ENCODE measurements at regions not wholly inside any gene's neighbourhood (a gene's known extent, or its start where the extent isn't known, plus 50 kb on each side); places are given as distances from the start of the nearest gene placed in this dataset.

GRCh38 chr16:76756951-76757350 lies 434.0 kb upstream of the MON1B start:
- ATAC-seq (no peak), DNase-seq (no peak), FAIRE-seq (no peak)
- H3K27me3 ChIP-seq = no peaks in the 10 kb centered on the region
- no peaks in the 10 kb centered on the region for H3K36me3 ChIP-seq
- TF ChIP-seq, protein P1, sequence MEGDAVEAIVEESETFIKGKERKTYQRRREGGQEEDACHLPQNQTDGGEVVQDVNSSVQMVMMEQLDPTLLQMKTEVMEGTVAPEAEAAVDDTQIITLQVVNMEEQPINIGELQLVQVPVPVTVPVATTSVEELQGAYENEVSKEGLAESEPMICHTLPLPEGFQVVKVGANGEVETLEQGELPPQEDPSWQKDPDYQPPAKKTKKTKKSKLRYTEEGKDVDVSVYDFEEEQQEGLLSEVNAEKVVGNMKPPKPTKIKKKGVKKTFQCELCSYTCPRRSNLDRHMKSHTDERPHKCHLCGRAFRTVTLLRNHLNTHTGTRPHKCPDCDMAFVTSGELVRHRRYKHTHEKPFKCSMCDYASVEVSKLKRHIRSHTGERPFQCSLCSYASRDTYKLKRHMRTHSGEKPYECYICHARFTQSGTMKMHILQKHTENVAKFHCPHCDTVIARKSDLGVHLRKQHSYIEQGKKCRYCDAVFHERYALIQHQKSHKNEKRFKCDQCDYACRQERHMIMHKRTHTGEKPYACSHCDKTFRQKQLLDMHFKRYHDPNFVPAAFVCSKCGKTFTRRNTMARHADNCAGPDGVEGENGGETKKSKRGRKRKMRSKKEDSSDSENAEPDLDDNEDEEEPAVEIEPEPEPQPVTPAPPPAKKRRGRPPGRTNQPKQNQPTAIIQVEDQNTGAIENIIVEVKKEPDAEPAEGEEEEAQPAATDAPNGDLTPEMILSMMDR (IDR thresholded peaks at IDR 0.05) = no peak
- H3K9me3 ChIP-seq = no peaks in the 10 kb centered on the region
- no peak overlapping the region for H3K27ac ChIP-seq
- H3K4me1 ChIP-seq = no peaks in the 10 kb centered on the region
- intact Hi-C loops (cut with DNase I) = no loop called here
- H3K4me3 ChIP-seq = no peak overlapping the region

DNA sequence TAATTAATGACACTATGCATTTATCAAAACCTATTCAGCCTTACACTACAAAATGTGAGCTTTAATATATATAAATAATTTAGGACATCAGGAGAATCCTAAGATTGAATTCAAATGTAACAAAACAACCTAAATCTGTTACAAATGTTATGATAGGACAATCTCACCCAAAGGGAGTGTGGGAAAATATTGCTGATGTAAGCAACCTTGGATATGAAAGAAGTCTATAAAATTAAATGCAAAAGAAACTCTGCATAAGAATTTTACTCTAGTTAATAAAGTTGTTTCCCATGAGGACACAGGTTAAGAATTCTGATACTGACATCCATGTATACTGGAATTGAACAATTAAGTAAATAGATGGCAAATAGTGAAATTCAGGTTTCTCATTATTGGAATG lies 424.5 kb upstream of the MON1B start:
- ATAC-seq = no peak
- intact Hi-C loops (cut with DNase I) = no loop called here
- FAIRE-seq = no peak
- Histone ChIP-seq H3K36me3 (no peaks in the 10 kb centered on the region), H3K27ac (no peak overlapping the region), H3K27me3 (no peaks in the 10 kb centered on the region), H3K9me3 (no peaks in the 10 kb centered on the region), H3K4me3 (no peak overlapping the region), H3K4me1 (no peaks in the 10 kb centered on the region)
- TF ChIP-seq, protein P1 (IDR thresholded peaks at IDR 0.05) = no peak
- DNase-seq = no peak

GRCh38 chr16:76768316-76768715 lies 422.7 kb upstream of the MON1B start:
- no peaks in the 10 kb centered on the region for H3K27me3 ChIP-seq
- 83 to 90% methylated on average over 3 of the region's 3 CpGs for WGBS, 2 donors
- H3K9me3 ChIP-seq = no peaks in the 10 kb centered on the region
- H3K27ac ChIP-seq = no peak overlapping the region
- H3K4me1 ChIP-seq = no peaks in the 10 kb centered on the region
- DNase-seq (no peak), FAIRE-seq (no peak), ATAC-seq (no peak)
- TF ChIP-seq, protein P1 (IDR thresholded peaks at IDR 0.05) = no peak
- intact Hi-C loops (cut with DNase I) = no loop called here
- no peaks in the 10 kb centered on the region for H3K36me3 ChIP-seq
- no peak overlapping the region for H3K4me3 ChIP-seq

DNA sequence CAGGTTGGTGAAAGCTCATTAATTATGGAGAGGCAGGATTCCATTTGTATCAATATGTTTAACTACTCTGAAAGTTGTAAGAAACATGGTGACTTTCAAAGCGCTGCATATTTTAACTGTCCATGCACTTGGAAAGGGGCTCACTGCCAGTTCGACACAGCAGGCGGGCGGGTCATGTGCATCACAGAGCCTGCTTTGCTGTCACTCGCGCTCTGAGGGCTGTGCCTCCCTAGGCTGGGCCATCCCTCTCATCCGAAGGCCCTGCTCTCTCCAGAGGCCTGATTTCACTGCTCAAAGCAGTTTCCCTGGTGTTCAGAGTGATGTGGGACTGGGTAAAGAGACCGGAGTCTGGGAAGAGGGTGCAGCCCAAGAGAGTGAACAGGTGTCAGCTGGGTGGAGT lies 422.0 kb upstream of the MON1B start:
- H3K4me3 ChIP-seq = no peak overlapping the region
- no peak for DNase-seq
- no peaks in the 10 kb centered on the region for H3K27me3 ChIP-seq
- no peaks in the 10 kb centered on the region for H3K4me1 ChIP-seq
- intact Hi-C loops (cut with DNase I) = no loop called here
- no peaks in the 10 kb centered on the region for H3K36me3 ChIP-seq
- no peak for ATAC-seq
- TF ChIP-seq, protein P1 (IDR thresholded peaks at IDR 0.05) = no peak
- FAIRE-seq = no peak
- no peaks in the 10 kb centered on the region for H3K9me3 ChIP-seq
- WGBS, 2 donors = 86 to 89% methylated on average over 8 of the region's 8 CpGs
- H3K27ac ChIP-seq = no peak overlapping the region

GRCh38 chr16:76771216-76771615 lies 419.8 kb upstream of the MON1B start:
- DNase-seq (no peak), ATAC-seq (no peak), FAIRE-seq (no peak)
- Histone ChIP-seq H3K4me1 (no peaks in the 10 kb centered on the region), H3K9me3 (no peaks in the 10 kb centered on the region), H3K36me3 (no peaks in the 10 kb centered on the region), H3K27me3 (no peaks in the 10 kb centered on the region), H3K27ac (no peak overlapping the region), H3K4me3 (no peak overlapping the region)
- 61 to 71% methylated on average over 1 of the region's 1 CpG for WGBS, 2 donors
- intact Hi-C loops (cut with DNase I) = no loop called here
- TF ChIP-seq, protein P1 (IDR thresholded peaks at IDR 0.05) = no peak
